ENCODE measurements at regions not wholly inside any gene's neighbourhood (a gene's known extent, or its start where the extent isn't known, plus 50 kb on each side); places are given as distances from the start of the nearest gene placed in this dataset.
A peak's percentile ranks its signal among the peaks of the same experiment; 100 is the strongest.

- Mint-ChIP-seq H3K4me1 (ENCODE audit: low read depth) (no peaks in the 10 kb centered on the region), H3K9me3 (ENCODE audit: insufficient read depth) (peaks cover 5% of the 10 kb centered on the region), H3K4me3 (no peak overlapping the region), H3K27me3 (ENCODE audit: low read depth) (peaks cover 5% of the 10 kb centered on the region), H3K27ac (no peak overlapping the region), H3K36me3 (ENCODE audit: low read depth) (no peaks in the 10 kb centered on the region)
- POLR2A ChIA-PET, result interaction anchor here (0.6 kb wide), 1 partner anchor 105 kb away, joined by 4 read pairs; no protein-coding TSS in a partner anchor
- ATAC-seq, result no peak
- CTCF ChIA-PET, result no interaction called here
- no peak for DNase-seq
Measured at GRCh38 chr13:111020021-111020420, 95.1 kb upstream of the ARHGEF7 start.

GRCh38 chr13:111017755-111018459, 97.2 kb upstream of the ARHGEF7 start:
- peaks cover 7% of the 10 kb centered on the region for H3K4me1 Mint-ChIP-seq (ENCODE audit: low read depth)
- H3K27me3 Mint-ChIP-seq (ENCODE audit: low read depth), result no peaks in the 10 kb centered on the region
- DNase-seq (no peak), ATAC-seq (no peak)
- POLR2A ChIA-PET, result no interaction called here
- peaks cover 5% of the 10 kb centered on the region for H3K9me3 Mint-ChIP-seq (ENCODE audit: insufficient read depth)
- H3K27ac Mint-ChIP-seq, result no peak overlapping the region
- H3K4me3 Mint-ChIP-seq, result no peak overlapping the region
- H3K36me3 Mint-ChIP-seq (ENCODE audit: low read depth), result no peaks in the 10 kb centered on the region
- CTCF ChIA-PET, result no interaction called here

GRCh38 chr13:111013196-111013595, 98.3 kb upstream of the ANKRD10 start:
- no peaks in the 10 kb centered on the region for H3K9me3 Mint-ChIP-seq (ENCODE audit: insufficient read depth)

GRCh38 chr13:111011899-111012298, 97.0 kb upstream of the ANKRD10 start:
- ATAC-seq (peak; percentile 76), DNase-seq (peak; percentile 45)
- H3K4me3 Mint-ChIP-seq, result no peak overlapping the region
- peaks cover 30% of the 10 kb centered on the region for H3K4me1 Mint-ChIP-seq (ENCODE audit: low read depth)
- H3K27me3 Mint-ChIP-seq (ENCODE audit: low read depth), result peaks cover 15% of the 10 kb centered on the region
- POLR2A ChIA-PET, result interaction anchor here (1.0 kb wide), 1 partner anchor 96 kb away, joined by 3 read pairs; no protein-coding TSS in a partner anchor
- peak overlapping the region; percentile 78 for H3K27ac Mint-ChIP-seq
- H3K36me3 Mint-ChIP-seq (ENCODE audit: low read depth), result no peaks in the 10 kb centered on the region
- H3K9me3 Mint-ChIP-seq (ENCODE audit: insufficient read depth), result no peaks in the 10 kb centered on the region
- CTCF ChIA-PET, result interaction anchor here (0.9 kb wide), 1 partner anchor 56 kb away, joined by 3 read pairs; no protein-coding TSS in a partner anchor

More at GRCh38 chr13:111013196-111013595, 98.3 kb upstream of the ANKRD10 start:
- Mint-ChIP-seq H3K4me1 (ENCODE audit: low read depth) (peaks cover 29% of the 10 kb centered on the region), H3K36me3 (ENCODE audit: low read depth) (no peaks in the 10 kb centered on the region), H3K27ac (peak overlapping the region; percentile 34), H3K4me3 (no peak overlapping the region), H3K27me3 (ENCODE audit: low read depth) (peaks cover 14% of the 10 kb centered on the region)
- ATAC-seq (no peak), DNase-seq (no peak)
- CTCF ChIA-PET, result interaction anchor here (0.7 kb wide), 1 partner anchor 195 kb away, joined by 3 read pairs; no protein-coding TSS in a partner anchor
- POLR2A ChIA-PET, result no interaction called here

- no peak for ATAC-seq
- CTCF ChIA-PET, result no interaction called here
- no peak overlapping the region for H3K27ac Mint-ChIP-seq
- no peak overlapping the region for H3K4me3 Mint-ChIP-seq
- no peaks in the 10 kb centered on the region for H3K36me3 Mint-ChIP-seq (ENCODE audit: low read depth)
- POLR2A ChIA-PET, result no interaction called here
- no peak for DNase-seq
- no peaks in the 10 kb centered on the region for H3K9me3 Mint-ChIP-seq (ENCODE audit: insufficient read depth)
- peaks cover 15% of the 10 kb centered on the region for H3K27me3 Mint-ChIP-seq (ENCODE audit: low read depth)
- peaks cover 28% of the 10 kb centered on the region for H3K4me1 Mint-ChIP-seq (ENCODE audit: low read depth)
Measured at GRCh38 chr13:111008351-111008750, 93.5 kb upstream of the ANKRD10 start.

GRCh38 chr13:111007209-111007608, 92.3 kb upstream of the ANKRD10 start:
- H3K27me3 Mint-ChIP-seq (ENCODE audit: low read depth), result peaks cover 15% of the 10 kb centered on the region
- DNase-seq, result no peak
- peaks cover 17% of the 10 kb centered on the region for H3K4me1 Mint-ChIP-seq (ENCODE audit: low read depth)
- ChIA-PET CTCF (no interaction called here), POLR2A (no interaction called here)
- H3K27ac Mint-ChIP-seq, result no peak overlapping the region
- ATAC-seq, result no peak
- no peaks in the 10 kb centered on the region for H3K36me3 Mint-ChIP-seq (ENCODE audit: low read depth)
- H3K9me3 Mint-ChIP-seq (ENCODE audit: insufficient read depth), result no peaks in the 10 kb centered on the region
- no peak overlapping the region for H3K4me3 Mint-ChIP-seq

- no peak for DNase-seq
- ATAC-seq, result no peak
- no peaks in the 10 kb centered on the region for H3K9me3 Mint-ChIP-seq (ENCODE audit: insufficient read depth)
- H3K36me3 Mint-ChIP-seq (ENCODE audit: low read depth), result no peaks in the 10 kb centered on the region
- peaks cover 10% of the 10 kb centered on the region for H3K4me1 Mint-ChIP-seq (ENCODE audit: low read depth)
- ChIA-PET POLR2A (no interaction called here), CTCF (no interaction called here)
- no peak overlapping the region for H3K27ac Mint-ChIP-seq
- no peak overlapping the region for H3K4me3 Mint-ChIP-seq
- H3K27me3 Mint-ChIP-seq (ENCODE audit: low read depth), result peaks cover 16% of the 10 kb centered on the region
Measured at GRCh38 chr13:111006506-111007031, 91.7 kb upstream of the ANKRD10 start.

- Mint-ChIP-seq H3K4me3 (no peak overlapping the region), H3K4me1 (ENCODE audit: low read depth) (peaks cover 4% of the 10 kb centered on the region), H3K36me3 (ENCODE audit: low read depth) (no peaks in the 10 kb centered on the region), H3K27me3 (ENCODE audit: low read depth) (peaks cover 14% of the 10 kb centered on the region), H3K27ac (no peak overlapping the region), H3K9me3 (ENCODE audit: insufficient read depth) (no peaks in the 10 kb centered on the region)
- DNase-seq, result no peak
- ChIA-PET POLR2A (no interaction called here), CTCF (no interaction called here)
- no peak for ATAC-seq
Measured at GRCh38 chr13:111005808-111006505, 91.1 kb upstream of the ANKRD10 start.

GRCh38 chr13:111005364-111005763, 90.5 kb upstream of the ANKRD10 start:
- no peak overlapping the region for H3K27ac Mint-ChIP-seq
- no peaks in the 10 kb centered on the region for H3K36me3 Mint-ChIP-seq (ENCODE audit: low read depth)
- H3K4me1 Mint-ChIP-seq (ENCODE audit: low read depth), result peaks cover 1% of the 10 kb centered on the region
- ChIA-PET POLR2A (no interaction called here), CTCF (no interaction called here)
- no peaks in the 10 kb centered on the region for H3K9me3 Mint-ChIP-seq (ENCODE audit: insufficient read depth)
- ATAC-seq (no peak), DNase-seq (no peak)
- no peak overlapping the region for H3K4me3 Mint-ChIP-seq
- peaks cover 11% of the 10 kb centered on the region for H3K27me3 Mint-ChIP-seq (ENCODE audit: low read depth)

- no peak for DNase-seq
Measured at GRCh38 chr13:111004444-111004843, 89.6 kb upstream of the ANKRD10 start.

GRCh38 chr13:111001636-111002035, 86.8 kb upstream of the ANKRD10 start:
- Mint-ChIP-seq H3K4me1 (ENCODE audit: low read depth) (no peaks in the 10 kb centered on the region), H3K27me3 (ENCODE audit: low read depth) (peaks cover 21% of the 10 kb centered on the region), H3K9me3 (ENCODE audit: insufficient read depth) (no peaks in the 10 kb centered on the region), H3K27ac (no peak overlapping the region), H3K36me3 (ENCODE audit: low read depth) (no peaks in the 10 kb centered on the region), H3K4me3 (no peak overlapping the region)
- ATAC-seq, result no peak
- CTCF ChIA-PET, result no interaction called here
- POLR2A ChIA-PET, result no interaction called here
- DNase-seq, result no peak

More at GRCh38 chr13:111004444-111004843, 89.6 kb upstream of the ANKRD10 start:
- CTCF ChIA-PET, result no interaction called here
- Mint-ChIP-seq H3K27ac (no peak overlapping the region), H3K27me3 (ENCODE audit: low read depth) (peaks cover 9% of the 10 kb centered on the region), H3K4me3 (no peak overlapping the region), H3K4me1 (ENCODE audit: low read depth) (peaks cover 1% of the 10 kb centered on the region), H3K36me3 (ENCODE audit: low read depth) (no peaks in the 10 kb centered on the region), H3K9me3 (ENCODE audit: insufficient read depth) (no peaks in the 10 kb centered on the region)
- ATAC-seq, result no peak
- POLR2A ChIA-PET, result no interaction called here

- no peaks in the 10 kb centered on the region for H3K4me1 Mint-ChIP-seq (ENCODE audit: low read depth)
- no peaks in the 10 kb centered on the region for H3K9me3 Mint-ChIP-seq (ENCODE audit: insufficient read depth)
- H3K36me3 Mint-ChIP-seq (ENCODE audit: low read depth), result no peaks in the 10 kb centered on the region
- H3K27me3 Mint-ChIP-seq (ENCODE audit: low read depth), result peaks cover 39% of the 10 kb centered on the region
- no peak for ATAC-seq
- no peak for DNase-seq
- ChIA-PET POLR2A (no interaction called here), CTCF (no interaction called here)
- H3K27ac Mint-ChIP-seq, result no peak overlapping the region
- no peak overlapping the region for H3K4me3 Mint-ChIP-seq
Measured at GRCh38 chr13:110993788-110994187, 78.9 kb upstream of the ANKRD10 start.
